ENCODE measurements at regions not wholly inside any gene's neighbourhood (a gene's known extent, or its start where the extent isn't known, plus 50 kb on each side); places are given as distances from the start of the nearest gene placed in this dataset.

DNA sequence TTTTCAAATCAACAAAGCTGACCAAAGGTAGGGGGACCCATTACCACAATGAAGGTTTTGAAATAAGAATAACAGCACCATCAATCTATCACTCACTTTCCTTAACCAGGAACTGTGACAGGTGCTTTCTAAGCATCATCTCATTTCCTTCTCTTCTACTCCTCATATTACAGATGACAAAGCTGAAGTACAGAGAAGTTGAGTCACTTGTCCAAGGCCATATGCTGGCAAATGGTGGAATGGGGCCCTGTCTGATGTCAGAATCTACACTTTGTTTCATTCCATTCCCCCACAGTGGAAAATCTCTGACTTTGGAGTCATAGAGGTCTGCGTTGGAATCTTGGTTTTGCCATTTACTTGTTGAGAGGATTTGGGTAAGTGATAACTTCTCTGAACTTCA lies 222.5 kb upstream of the LRFN2 start (continued):
- TF ChIP-seq ETV6 (IDR thresholded peaks at IDR 0.05; ENCODE audit: borderline replicate concordance in 1 of 2, low read depth in 2 of 2, low read length in 1 of 2) = no peak
- no peak for TF ChIP-seq ETV6 (CRISPR knock-in tag; IDR thresholded peaks at IDR 0.05; ENCODE audit: borderline replicate concordance)
- TF ChIP-seq PREB (CRISPR knock-in tag; IDR thresholded peaks at IDR 0.05) = no peak

- ATAC-seq (no peak), FAIRE-seq (no peak), DNase-seq (ENCODE audit: extremely low read depth in 1 of 4, low spot score in 3 of 4) (no peak)
- 0 out of 2 replicates have a peak, but pooled peaks cover 9% of the 10 kb centered on the region for H4K20me1 ChIP-seq (replicated peaks; ENCODE audit: control insufficient read depth, insufficient read depth, low read length)
- H3K27me3 ChIP-seq (ENCODE audit: control insufficient read depth in 2 of 2, insufficient read depth in 2 of 2, low read length in 2 of 2) = peaks cover 0 to 27% of the 10 kb centered on the region in 2 experiments; a peak in 2 of 5 replicates
- ChIA-PET POLR2A (no interaction called here), CTCF (ENCODE audit: low intra/inter-chr PET ratio) (no interaction called here)
- no peak overlapping the region for H3K9ac ChIP-seq (ENCODE audit: insufficient read depth in 1 of 2, low read depth in 2 of 2, low read length in 2 of 2)
- TF ChIP-seq BRF1 (IDR thresholded peaks at IDR 0.05; ENCODE audit: borderline replicate concordance, extremely low read depth, insufficient read length) = no peak
- TF ChIP-seq ZNF449 (CRISPR knock-in tag; IDR thresholded peaks at IDR 0.05) = no peak
- TF ChIP-seq CHD2 (IDR thresholded peaks at IDR 0.05; ENCODE audit: low read depth, low read length) = no peak
- intact Hi-C loops (cut with micrococcal nuclease) (no loop called here), in situ Hi-C loops (cut with MboI) (no loop called here)
- no TSS peak for BruUV-seq (replicated peaks)
- H3K27ac ChIP-seq (ENCODE audit: extremely low read depth, low read depth, low read length) = no peak overlapping the region
- no peaks in the 10 kb centered on the region for H3K79me2 ChIP-seq (ENCODE audit: control insufficient read depth, insufficient read depth, low read length)
- no peaks in the 10 kb centered on the region for H3K9me3 ChIP-seq (replicated peaks; ENCODE audit: control insufficient read depth, insufficient read depth, low read depth, low read length)
- no peaks in the 10 kb centered on the region for H3K4me1 ChIP-seq (replicated peaks in 1 of 2; ENCODE audit: control insufficient read depth in 2 of 2, insufficient read depth in 2 of 2, low read length in 2 of 2)
- H3K4me3 ChIP-seq = no peak overlapping the region
- WGBS (ENCODE audit: insufficient coverage, low coverage, missing lambda C conversion rate) = 0% methylated on average over 5 of the region's 5 CpGs
- no peaks in the 10 kb centered on the region for H3K36me3 ChIP-seq (ENCODE audit: control insufficient read depth, insufficient read depth, low read length)
- no peak overlapping the region for H2AFZ ChIP-seq (ENCODE audit: low read depth, low read length)
- no peak overlapping the region for H3K4me2 ChIP-seq (ENCODE audit: insufficient read depth, low read length)
- H3K9me1 ChIP-seq (ENCODE audit: control insufficient read depth, insufficient read depth, low read length) = no peaks in the 10 kb centered on the region
Observed at GRCh38 chr6:40807484-40807883, 220.3 kb upstream of the LRFN2 start.
